ENCODE measurements at regions not wholly inside any gene's neighbourhood (a gene's known extent, or its start where the extent isn't known, plus 50 kb on each side); places are given as distances from the start of the nearest gene placed in this dataset.

DNA sequence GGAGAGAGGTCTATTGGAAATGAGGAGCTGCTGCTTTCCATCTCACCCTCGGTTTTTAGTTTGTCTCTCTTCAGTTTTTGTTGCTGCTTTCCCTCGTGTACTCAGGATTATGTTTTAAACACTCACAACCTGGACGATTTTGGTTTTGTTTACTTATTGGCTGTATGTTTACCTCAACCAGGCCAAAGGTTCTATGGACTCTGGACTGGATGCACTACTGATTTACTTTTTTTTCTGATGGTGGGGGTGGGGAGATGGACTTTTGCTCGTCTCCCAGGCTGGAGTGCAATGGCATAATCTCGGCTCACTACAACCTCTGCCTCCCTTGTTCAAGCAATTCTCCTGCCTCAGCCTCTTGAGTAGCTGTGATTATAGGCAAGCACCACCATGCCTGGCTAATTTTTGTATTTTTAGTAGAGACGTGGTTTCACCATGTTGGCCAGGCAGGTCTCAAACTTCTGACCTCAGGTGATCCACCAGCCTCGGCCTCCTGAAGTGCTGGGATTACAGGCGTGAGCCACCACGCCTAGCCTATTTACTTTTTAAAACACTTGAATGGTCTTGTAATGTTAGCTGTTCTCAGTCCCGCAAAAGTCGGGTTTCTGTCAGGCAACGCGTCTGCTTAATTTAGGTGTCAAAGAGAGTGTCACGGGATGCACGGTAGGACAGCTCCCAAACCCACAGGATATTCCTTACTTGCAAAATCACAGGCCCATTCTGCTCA, 148.2 kb upstream of the RIPOR2 start (continued):
- TF ChIP-seq, protein P1, sequence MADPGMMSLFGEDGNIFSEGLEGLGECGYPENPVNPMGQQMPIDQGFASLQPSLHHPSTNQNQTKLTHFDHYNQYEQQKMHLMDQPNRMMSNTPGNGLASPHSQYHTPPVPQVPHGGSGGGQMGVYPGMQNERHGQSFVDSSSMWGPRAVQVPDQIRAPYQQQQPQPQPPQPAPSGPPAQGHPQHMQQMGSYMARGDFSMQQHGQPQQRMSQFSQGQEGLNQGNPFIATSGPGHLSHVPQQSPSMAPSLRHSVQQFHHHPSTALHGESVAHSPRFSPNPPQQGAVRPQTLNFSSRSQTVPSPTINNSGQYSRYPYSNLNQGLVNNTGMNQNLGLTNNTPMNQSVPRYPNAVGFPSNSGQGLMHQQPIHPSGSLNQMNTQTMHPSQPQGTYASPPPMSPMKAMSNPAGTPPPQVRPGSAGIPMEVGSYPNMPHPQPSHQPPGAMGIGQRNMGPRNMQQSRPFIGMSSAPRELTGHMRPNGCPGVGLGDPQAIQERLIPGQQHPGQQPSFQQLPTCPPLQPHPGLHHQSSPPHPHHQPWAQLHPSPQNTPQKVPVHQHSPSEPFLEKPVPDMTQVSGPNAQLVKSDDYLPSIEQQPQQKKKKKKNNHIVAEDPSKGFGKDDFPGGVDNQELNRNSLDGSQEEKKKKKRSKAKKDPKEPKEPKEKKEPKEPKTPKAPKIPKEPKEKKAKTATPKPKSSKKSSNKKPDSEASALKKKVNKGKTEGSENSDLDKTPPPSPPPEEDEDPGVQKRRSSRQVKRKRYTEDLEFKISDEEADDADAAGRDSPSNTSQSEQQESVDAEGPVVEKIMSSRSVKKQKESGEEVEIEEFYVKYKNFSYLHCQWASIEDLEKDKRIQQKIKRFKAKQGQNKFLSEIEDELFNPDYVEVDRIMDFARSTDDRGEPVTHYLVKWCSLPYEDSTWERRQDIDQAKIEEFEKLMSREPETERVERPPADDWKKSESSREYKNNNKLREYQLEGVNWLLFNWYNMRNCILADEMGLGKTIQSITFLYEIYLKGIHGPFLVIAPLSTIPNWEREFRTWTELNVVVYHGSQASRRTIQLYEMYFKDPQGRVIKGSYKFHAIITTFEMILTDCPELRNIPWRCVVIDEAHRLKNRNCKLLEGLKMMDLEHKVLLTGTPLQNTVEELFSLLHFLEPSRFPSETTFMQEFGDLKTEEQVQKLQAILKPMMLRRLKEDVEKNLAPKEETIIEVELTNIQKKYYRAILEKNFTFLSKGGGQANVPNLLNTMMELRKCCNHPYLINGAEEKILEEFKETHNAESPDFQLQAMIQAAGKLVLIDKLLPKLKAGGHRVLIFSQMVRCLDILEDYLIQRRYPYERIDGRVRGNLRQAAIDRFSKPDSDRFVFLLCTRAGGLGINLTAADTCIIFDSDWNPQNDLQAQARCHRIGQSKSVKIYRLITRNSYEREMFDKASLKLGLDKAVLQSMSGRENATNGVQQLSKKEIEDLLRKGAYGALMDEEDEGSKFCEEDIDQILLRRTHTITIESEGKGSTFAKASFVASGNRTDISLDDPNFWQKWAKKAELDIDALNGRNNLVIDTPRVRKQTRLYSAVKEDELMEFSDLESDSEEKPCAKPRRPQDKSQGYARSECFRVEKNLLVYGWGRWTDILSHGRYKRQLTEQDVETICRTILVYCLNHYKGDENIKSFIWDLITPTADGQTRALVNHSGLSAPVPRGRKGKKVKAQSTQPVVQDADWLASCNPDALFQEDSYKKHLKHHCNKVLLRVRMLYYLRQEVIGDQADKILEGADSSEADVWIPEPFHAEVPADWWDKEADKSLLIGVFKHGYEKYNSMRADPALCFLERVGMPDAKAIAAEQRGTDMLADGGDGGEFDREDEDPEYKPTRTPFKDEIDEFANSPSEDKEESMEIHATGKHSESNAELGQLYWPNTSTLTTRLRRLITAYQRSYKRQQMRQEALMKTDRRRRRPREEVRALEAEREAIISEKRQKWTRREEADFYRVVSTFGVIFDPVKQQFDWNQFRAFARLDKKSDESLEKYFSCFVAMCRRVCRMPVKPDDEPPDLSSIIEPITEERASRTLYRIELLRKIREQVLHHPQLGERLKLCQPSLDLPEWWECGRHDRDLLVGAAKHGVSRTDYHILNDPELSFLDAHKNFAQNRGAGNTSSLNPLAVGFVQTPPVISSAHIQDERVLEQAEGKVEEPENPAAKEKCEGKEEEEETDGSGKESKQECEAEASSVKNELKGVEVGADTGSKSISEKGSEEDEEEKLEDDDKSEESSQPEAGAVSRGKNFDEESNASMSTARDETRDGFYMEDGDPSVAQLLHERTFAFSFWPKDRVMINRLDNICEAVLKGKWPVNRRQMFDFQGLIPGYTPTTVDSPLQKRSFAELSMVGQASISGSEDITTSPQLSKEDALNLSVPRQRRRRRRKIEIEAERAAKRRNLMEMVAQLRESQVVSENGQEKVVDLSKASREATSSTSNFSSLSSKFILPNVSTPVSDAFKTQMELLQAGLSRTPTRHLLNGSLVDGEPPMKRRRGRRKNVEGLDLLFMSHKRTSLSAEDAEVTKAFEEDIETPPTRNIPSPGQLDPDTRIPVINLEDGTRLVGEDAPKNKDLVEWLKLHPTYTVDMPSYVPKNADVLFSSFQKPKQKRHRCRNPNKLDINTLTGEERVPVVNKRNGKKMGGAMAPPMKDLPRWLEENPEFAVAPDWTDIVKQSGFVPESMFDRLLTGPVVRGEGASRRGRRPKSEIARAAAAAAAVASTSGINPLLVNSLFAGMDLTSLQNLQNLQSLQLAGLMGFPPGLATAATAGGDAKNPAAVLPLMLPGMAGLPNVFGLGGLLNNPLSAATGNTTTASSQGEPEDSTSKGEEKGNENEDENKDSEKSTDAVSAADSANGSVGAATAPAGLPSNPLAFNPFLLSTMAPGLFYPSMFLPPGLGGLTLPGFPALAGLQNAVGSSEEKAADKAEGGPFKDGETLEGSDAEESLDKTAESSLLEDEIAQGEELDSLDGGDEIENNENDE (IDR thresholded peaks at IDR 0.05; ENCODE audit: insufficient replicate concordance, low read length), result no peak
- TF ChIP-seq SIX5 (IDR thresholded peaks at IDR 0.05; ENCODE audit: low read depth, low read length) (no peak), TAF7 (optimal IDR thresholded peaks at IDR 0.05; ENCODE audit: borderline replicate concordance, low read depth, low read length) (no peak), GABPA (IDR thresholded peaks at IDR 0.05; ENCODE audit: borderline replicate concordance, insufficient read depth, low read length) (no peak), JUN (IDR thresholded peaks at IDR 0.05; ENCODE audit: low read depth, low read length) (no peak), POLR2AphosphoS5 (IDR thresholded peaks at IDR 0.05; ENCODE audit: low read depth, low read length) (no peak)

All from H1 (cell line).